HEK293T (cell line): ENCODE measurements at regions not wholly inside any gene's neighbourhood (a gene's known extent, or its start where the extent isn't known, plus 50 kb on each side); places are given as distances from the start of the nearest gene placed in this dataset.

Experiments
- ARNT ChIP-seq: fragments of 450-650 bp; IDR thresholded peaks from 2 replicates; pipeline ENCODE4 v1.6.1; 2017; ENCODE audit warnings: mild to moderate bottlenecking
- BHLHE40 ChIP-seq: fragments of 450-650 bp; IDR thresholded peaks from 2 replicates; pipeline ENCODE4 v1.6.1; 2016; ENCODE audit warnings: mild to moderate bottlenecking, moderate library complexity, borderline replicate concordance
- CTBP1 ChIP-seq: fragments of 450-650 bp; IDR thresholded peaks from 2 replicates; pipeline ENCODE4 v1.6.1; 2016; ENCODE audit warnings: borderline replicate concordance
- ELF4 ChIP-seq: fragments of 450-650 bp; IDR thresholded peaks from 2 replicates; pipeline ENCODE4 v1.6.1; 2017; ENCODE audit warnings: antibody characterized with exemption
- FOXA1 ChIP-seq: fragments of 450-650 bp; IDR thresholded peaks from 2 replicates; pipeline ENCODE4 v1.6.1; 2016; ENCODE audit warnings: mild to moderate bottlenecking
- FOXK2 ChIP-seq: fragments of 450-650 bp; IDR thresholded peaks from 2 replicates; pipeline ENCODE4 v1.6.1; 2016; ENCODE audit warnings: mild to moderate bottlenecking
- FOXM1 ChIP-seq: fragments of 450-650 bp; IDR thresholded peaks from 2 replicates; pipeline ENCODE4 v1.6.1; 2017; ENCODE audit warnings: mild to moderate bottlenecking, borderline replicate concordance
- LEF1 ChIP-seq: fragments of 450-650 bp; IDR thresholded peaks from 2 replicates; pipeline ENCODE4 v1.6.1; 2017; ENCODE audit warnings: mild to moderate bottlenecking, borderline replicate concordance
- TARDBP ChIP-seq: fragments of 450-650 bp; IDR thresholded peaks from 2 replicates; pipeline ENCODE4 v1.6.1; 2016

DNA sequence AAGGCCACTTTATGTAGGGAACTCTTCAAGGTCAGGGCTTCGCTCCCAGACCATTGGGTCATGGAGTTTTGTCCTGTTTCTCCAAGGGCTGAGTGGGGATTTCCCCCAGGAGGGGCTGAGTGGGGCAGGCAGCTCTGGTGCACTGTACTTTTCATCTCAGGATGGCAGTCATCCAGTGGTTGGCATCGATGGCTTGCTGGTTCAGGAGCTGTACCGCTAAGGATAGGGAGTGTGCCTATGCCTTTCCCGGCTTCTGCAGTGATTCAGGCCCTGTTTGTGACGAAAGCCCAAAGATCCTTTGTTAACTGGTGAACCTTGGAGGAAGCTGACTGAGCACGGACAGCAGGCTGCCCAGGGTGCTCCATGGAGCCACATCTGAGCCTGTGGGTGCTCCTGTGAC lies 100.1 kb upstream of the GADD45A start:
- TF ChIP-seq ELF4 = no peak
- TF ChIP-seq BHLHE40 = no peak
- TF ChIP-seq FOXK2 = no peak
- no peak for TF ChIP-seq FOXA1
- TF ChIP-seq FOXM1 = no peak
- no peak for TF ChIP-seq TARDBP
- no peak for TF ChIP-seq LEF1
- no peak for TF ChIP-seq ARNT
- no peak for TF ChIP-seq CTBP1
